HEK293T (cell line): ENCODE measurements at regions not wholly inside any gene's neighbourhood (a gene's known extent, or its start where the extent isn't known, plus 50 kb on each side); places are given as distances from the start of the nearest gene placed in this dataset.

Source experiments
- CTCF ChIA-PET: fragments of 350-600 bp; formaldehyde crosslinking; extraction: SDS; loops from one replicate; lab custom pipeline; 2021; ENCODE audit warnings: antibody characterized with exemption, inconsistent platforms; lab: Yijun Ruan, JAX
- POLR2A ChIA-PET: fragments of 350-600 bp; formaldehyde crosslinking; extraction: SDS; loops from one replicate; lab custom pipeline; 2020; ENCODE audit warnings: antibody characterized with exemption, inconsistent platforms; lab: Yijun Ruan, JAX
- DNase-seq: peaks from one replicate; pipeline ENCODE4 v3.0.0; 2012; ENCODE audit warnings: mixed read lengths; ENCODE audit errors: extremely low spot score
- ARNT ChIP-seq: fragments of 450-650 bp; IDR thresholded peaks from 2 replicates; pipeline ENCODE4 v1.6.1; 2017; ENCODE audit warnings: mild to moderate bottlenecking
- BHLHE40 ChIP-seq: fragments of 450-650 bp; IDR thresholded peaks from 2 replicates; pipeline ENCODE4 v1.6.1; 2016; ENCODE audit warnings: mild to moderate bottlenecking, moderate library complexity, borderline replicate concordance
- CTBP1 ChIP-seq: fragments of 450-650 bp; IDR thresholded peaks from 2 replicates; pipeline ENCODE4 v1.6.1; 2016; ENCODE audit warnings: borderline replicate concordance
- ELF4 ChIP-seq: fragments of 450-650 bp; IDR thresholded peaks from 2 replicates; pipeline ENCODE4 v1.6.1; 2017; ENCODE audit warnings: antibody characterized with exemption
- FOXA1 ChIP-seq: fragments of 450-650 bp; IDR thresholded peaks from 2 replicates; pipeline ENCODE4 v1.6.1; 2016; ENCODE audit warnings: mild to moderate bottlenecking
- FOXK2 ChIP-seq: fragments of 450-650 bp; IDR thresholded peaks from 2 replicates; pipeline ENCODE4 v1.6.1; 2016; ENCODE audit warnings: mild to moderate bottlenecking
- FOXM1 ChIP-seq: fragments of 450-650 bp; IDR thresholded peaks from 2 replicates; pipeline ENCODE4 v1.6.1; 2017; ENCODE audit warnings: mild to moderate bottlenecking, borderline replicate concordance
- HDGF ChIP-seq: fragments of 450-650 bp; IDR thresholded peaks from 2 replicates; pipeline ENCODE4 v1.6.1; 2017; ENCODE audit warnings: antibody characterized with exemption, borderline replicate concordance
- L3MBTL2 ChIP-seq: fragments of 450-650 bp; conservative IDR thresholded peaks from 2 replicates; pipeline ENCODE4 v1.6.1; 2016; ENCODE audit warnings: mild to moderate bottlenecking
- LEF1 ChIP-seq: fragments of 450-650 bp; IDR thresholded peaks from 2 replicates; pipeline ENCODE4 v1.6.1; 2017; ENCODE audit warnings: mild to moderate bottlenecking, borderline replicate concordance
- NFRKB ChIP-seq: fragments of 450-650 bp; IDR thresholded peaks from 2 replicates; pipeline ENCODE4 v1.6.1; 2016; ENCODE audit warnings: mild to moderate bottlenecking, moderate library complexity
- SP1 ChIP-seq: fragments of 450-650 bp; IDR thresholded peaks from 2 replicates; pipeline ENCODE4 v1.6.1; 2017
- SUZ12 ChIP-seq: fragments of 450-650 bp; IDR thresholded peaks from 2 replicates; pipeline ENCODE4 v1.6.1; 2016; ENCODE audit warnings: mild to moderate bottlenecking
- TARDBP ChIP-seq: fragments of 450-650 bp; IDR thresholded peaks from 2 replicates; pipeline ENCODE4 v1.6.1; 2016
- ZNF384 ChIP-seq: fragments of 450-650 bp; IDR thresholded peaks from 2 replicates; pipeline ENCODE4 v1.6.1; 2016
- TF ChIP-seq, protein P1 (sequence below): fragments of 450-650 bp; IDR thresholded peaks from 2 replicates; pipeline ENCODE4 v1.6.1; 2016

GRCh38 chr6:115393821-115394220, 666.9 kb downstream of the FRK start:
- no peak for TF ChIP-seq ZNF384
- no peak for TF ChIP-seq NFRKB
- TF ChIP-seq CTBP1 = no peak
- TF ChIP-seq FOXA1 = no peak
- no peak for TF ChIP-seq L3MBTL2
- no peak for TF ChIP-seq TARDBP
- POLR2A ChIA-PET = no interaction called here
- no peak for DNase-seq
- CTCF ChIA-PET = no interaction called here

- DNase-seq = no peak
- ChIA-PET POLR2A (no interaction called here), CTCF (no interaction called here)
- no peak for TF ChIP-seq ELF4
- no peak for TF ChIP-seq FOXM1
- TF ChIP-seq, protein P1, sequence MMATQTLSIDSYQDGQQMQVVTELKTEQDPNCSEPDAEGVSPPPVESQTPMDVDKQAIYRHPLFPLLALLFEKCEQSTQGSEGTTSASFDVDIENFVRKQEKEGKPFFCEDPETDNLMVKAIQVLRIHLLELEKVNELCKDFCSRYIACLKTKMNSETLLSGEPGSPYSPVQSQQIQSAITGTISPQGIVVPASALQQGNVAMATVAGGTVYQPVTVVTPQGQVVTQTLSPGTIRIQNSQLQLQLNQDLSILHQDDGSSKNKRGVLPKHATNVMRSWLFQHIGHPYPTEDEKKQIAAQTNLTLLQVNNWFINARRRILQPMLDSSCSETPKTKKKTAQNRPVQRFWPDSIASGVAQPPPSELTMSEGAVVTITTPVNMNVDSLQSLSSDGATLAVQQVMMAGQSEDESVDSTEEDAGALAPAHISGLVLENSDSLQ = no peak
- no peak for TF ChIP-seq CTBP1
- no peak for TF ChIP-seq HDGF
- TF ChIP-seq TARDBP = no peak
- TF ChIP-seq BHLHE40 = no peak
- no peak for TF ChIP-seq FOXK2
- TF ChIP-seq ARNT = no peak
- TF ChIP-seq L3MBTL2 = no peak
- no peak for TF ChIP-seq ZNF384
- TF ChIP-seq NFRKB = no peak
- TF ChIP-seq FOXA1 = no peak
- no peak for TF ChIP-seq SUZ12
- no peak for TF ChIP-seq LEF1
- no peak for TF ChIP-seq SP1
Measured at GRCh38 chr6:115370202-115370601, 690.5 kb downstream of the FRK start.

DNA sequence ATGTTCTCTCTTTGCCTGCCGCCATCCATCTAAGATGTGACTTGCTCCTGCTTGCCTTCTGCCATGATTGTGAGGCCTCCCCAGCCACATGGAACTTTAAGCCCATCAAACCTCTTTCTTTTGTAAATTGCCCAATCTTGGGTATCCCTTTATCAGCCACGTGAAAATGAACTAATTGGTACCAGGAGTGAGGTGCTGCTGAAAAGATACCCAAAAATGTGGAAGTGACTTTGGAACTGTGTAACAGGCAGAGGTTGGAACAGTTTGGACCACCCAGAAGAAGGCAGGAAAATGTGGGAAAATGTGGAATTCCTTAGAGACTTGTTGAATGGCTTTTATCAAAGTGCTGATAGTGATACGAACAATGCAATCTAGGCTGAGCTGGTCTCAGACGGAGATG, 694.9 kb downstream of the FRK start:
- CTCF ChIA-PET = no interaction called here
- POLR2A ChIA-PET = no interaction called here
- TF ChIP-seq BHLHE40 = no peak
- TF ChIP-seq FOXM1 = no peak
- no peak for TF ChIP-seq FOXA1
- no peak for TF ChIP-seq ARNT
- TF ChIP-seq LEF1 = no peak
- no peak for TF ChIP-seq L3MBTL2
- TF ChIP-seq CTBP1 = no peak
- no peak for TF ChIP-seq SUZ12
- no peak for TF ChIP-seq ZNF384
- no peak for TF ChIP-seq TARDBP
- no peak for TF ChIP-seq ELF4
- TF ChIP-seq, protein P1 = no peak
- TF ChIP-seq FOXK2 = no peak
- TF ChIP-seq SP1 = no peak
- TF ChIP-seq NFRKB = no peak
- TF ChIP-seq HDGF = no peak
- DNase-seq = no peak

DNA sequence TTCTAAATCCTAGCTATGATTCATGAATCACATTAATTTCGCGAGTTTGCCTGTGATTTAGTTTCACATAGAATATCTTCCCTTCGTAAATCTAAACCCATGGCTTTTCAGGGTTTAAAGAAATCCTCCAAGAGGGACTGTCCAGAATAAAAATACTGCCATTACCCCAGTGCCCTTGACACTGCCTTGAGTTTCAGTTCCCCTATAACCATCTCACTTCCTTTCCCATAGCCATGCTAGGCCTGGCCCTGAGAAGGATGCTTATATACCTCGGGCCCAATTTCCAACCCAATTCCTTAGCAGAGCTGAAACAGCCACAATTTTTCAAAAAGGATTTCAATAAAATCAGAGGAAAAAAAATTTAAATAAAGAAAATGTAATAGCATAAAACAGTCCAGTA, 697.3 kb downstream of the FRK start:
- CTCF ChIA-PET = no interaction called here
- DNase-seq = no peak

GRCh38 chr6:115362234-115362633, 698.5 kb downstream of the FRK start:
- ChIA-PET CTCF (no interaction called here), POLR2A (no interaction called here)
- no peak for DNase-seq
- TF ChIP-seq TARDBP (no peak), L3MBTL2 (no peak), SP1 (no peak), CTBP1 (no peak), FOXM1 (no peak), BHLHE40 (no peak), LEF1 (no peak)
- TF ChIP-seq, protein P1 = no peak

More for the DNA sequence above, 697.3 kb downstream of the FRK start:
- POLR2A ChIA-PET = no interaction called here
- TF ChIP-seq LEF1 (no peak), ZNF384 (no peak), ARNT (no peak), SP1 (no peak), L3MBTL2 (no peak), FOXK2 (no peak), NFRKB (no peak), FOXA1 (no peak), BHLHE40 (no peak), TARDBP (no peak), FOXM1 (no peak), HDGF (no peak), ELF4 (no peak), SUZ12 (no peak), CTBP1 (no peak)
- TF ChIP-seq, protein P1 = no peak
